Small intestine (tissue), 7 donors: ENCODE measurements at regions not wholly inside any gene's neighbourhood (a gene's known extent, or its start where the extent isn't known, plus 50 kb on each side); places are given as distances from the start of the nearest gene placed in this dataset.

ENCODE experiments used
- DNase-seq, 2 donors: peaks; one replicate each; pipeline versions ENCODE4 v3.0.0 to v3.0.0-alpha.2; 2013
- FAIRE-seq: peaks from 2 replicates; lab custom pipeline; 2012; peaks lifted over from hg19 to GRCh38; lab: Jason Lieb, UNC
- H3K27ac ChIP-seq, 3 donors: one replicate each; pipeline ENCODE4 v1.5.1; 2013; ENCODE audit warnings: low read length in 2 of 3, mild to moderate bottlenecking in 2 of 3, control low read depth in 1 of 3, inconsistent platforms in 1 of 3, low read depth in 1 of 3, moderate library complexity in 1 of 3
- H3K27me3 ChIP-seq, 3 donors: one replicate each; pipeline ENCODE4 v1.6.1; 2013; ENCODE audit warnings: low read length in 3 of 3, inconsistent platforms in 1 of 3; ENCODE audit not compliant: control insufficient read depth in 3 of 3, insufficient read depth in 3 of 3
- H3K36me3 ChIP-seq, 3 donors: one replicate each; pipeline ENCODE4 v1.6.1; 2013; ENCODE audit warnings: low read length in 3 of 3, inconsistent platforms in 1 of 3, low read depth in 1 of 3, mild to moderate bottlenecking in 1 of 3, moderate library complexity in 1 of 3; ENCODE audit not compliant: control insufficient read depth in 3 of 3, insufficient read depth in 2 of 3
- H3K4me1 ChIP-seq, 3 donors: one replicate each; pipeline ENCODE4 v1.6.1; 2013; ENCODE audit warnings: low read length in 2 of 3, inconsistent platforms in 1 of 3, low read depth in 1 of 3, mild to moderate bottlenecking in 1 of 3, moderate library complexity in 1 of 3; ENCODE audit not compliant: control insufficient read depth in 3 of 3, insufficient read depth in 2 of 3
- H3K4me3 ChIP-seq, 3 donors: one replicate each; pipeline ENCODE4 v1.5.1; 2013; ENCODE audit warnings: low read length in 3 of 3, control low read depth in 1 of 3, inconsistent platforms in 1 of 3, low read depth in 1 of 3, mild to moderate bottlenecking in 1 of 3, moderate library complexity in 1 of 3
- H3K9me3 ChIP-seq, 2 donors: one replicate each; pipeline ENCODE4 v1.6.1; 2013; ENCODE audit warnings: low read depth in 1 of 2, low read length in 1 of 2; ENCODE audit not compliant: control insufficient read depth in 2 of 2, insufficient read depth in 1 of 2
- WGBS, 3 donors: extraction: QIAGEN DNeasy Blood & Tissue Kit; methylation state at CpG; one replicate each; pipeline ENCODE4 v1.1.7; 2013; 5-methylcytosine and 5-hydroxymethylcytosine counted together
- donor health status: healthy with polysubstance abuse.
- donor health status: control.
- donor health status: control.
- donor health status: Bipolar disorder and iron deficiency.
- donor health status: healthy.

- Histone ChIP-seq H3K4me1 (peaks cover 0 to 3% (median 0%) of the 10 kb centered on the region in 3 donors), H3K27ac (no peak overlapping the region), H3K27me3 (no peaks in the 10 kb centered on the region), H3K9me3 (peaks cover 0 to 5% of the 10 kb centered on the region in 2 donors), H3K4me3 (no peak overlapping the region), H3K36me3 (no peaks in the 10 kb centered on the region)
- 77 to 91% (median 86%) methylated on average over 2 of the region's 2 CpGs for WGBS, 3 donors
- no peak for DNase-seq
- FAIRE-seq: no peak
These were observed 801.2 kb downstream of the C4orf33 start for GRCh38 chr4:129897111-129897510.

GRCh38 chr4:129899849-129900248, 803.9 kb downstream of the C4orf33 start:
- no peaks in the 10 kb centered on the region for H3K27me3 ChIP-seq
- no peak overlapping the region for H3K4me3 ChIP-seq
- peaks cover 0 to 5% of the 10 kb centered on the region in 2 donors for H3K9me3 ChIP-seq
- no peaks in the 10 kb centered on the region for H3K36me3 ChIP-seq
- DNase-seq (peak; percentile 3 to 24), FAIRE-seq (no peak)
- H3K4me1 ChIP-seq: peaks cover 0 to 3% (median 0%) of the 10 kb centered on the region in 3 donors
- H3K27ac ChIP-seq: no peak overlapping the region
- WGBS, 3 donors: 9 to 38% (median 15%) methylated on average over 3 of the region's 3 CpGs

- FAIRE-seq: no peak
- H3K27ac ChIP-seq: no peak overlapping the region
These were observed 804.5 kb downstream of the C4orf33 start for GRCh38 chr4:129900430-129900953.

DNA sequence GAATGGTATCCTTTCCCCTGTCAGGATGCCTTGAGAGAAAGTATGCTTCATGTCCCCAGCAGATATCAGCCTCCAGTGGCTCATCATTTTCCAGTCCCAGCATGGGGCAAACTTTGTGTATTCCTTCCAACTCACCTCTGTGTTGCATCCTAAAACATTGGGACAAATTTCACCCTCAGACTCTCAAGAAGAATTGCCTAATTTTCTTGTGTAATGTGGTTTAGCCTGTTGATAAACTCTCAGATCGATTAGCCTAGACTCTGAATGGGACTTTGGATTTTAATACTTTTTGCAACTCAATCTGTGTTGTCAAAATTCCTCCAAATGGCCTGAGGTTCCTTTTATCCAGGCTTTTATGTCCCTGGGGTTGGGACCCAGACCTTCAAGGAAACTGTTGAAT, 805.3 kb downstream of the C4orf33 start:
- H3K9me3 ChIP-seq: peaks cover 0 to 5% of the 10 kb centered on the region in 2 donors
- no peak for DNase-seq
- H3K4me3 ChIP-seq: no peak overlapping the region
- H3K36me3 ChIP-seq: no peaks in the 10 kb centered on the region
- no peaks in the 10 kb centered on the region for H3K27me3 ChIP-seq
- FAIRE-seq: no peak
- H3K27ac ChIP-seq: no peak overlapping the region
- 0 to 39% (median 17%) methylated on average over 1 of the region's 1 CpG for WGBS, 3 donors
- peaks cover 0 to 3% (median 0%) of the 10 kb centered on the region in 3 donors for H3K4me1 ChIP-seq

More at GRCh38 chr4:129900430-129900953, 804.5 kb downstream of the C4orf33 start:
- H3K4me1 ChIP-seq: peaks cover 0 to 3% (median 0%) of the 10 kb centered on the region in 3 donors
- 28 to 69% (median 49%) methylated on average over 2 of the region's 2 CpGs for WGBS, 3 donors
- H3K9me3 ChIP-seq: peaks cover 0 to 5% of the 10 kb centered on the region in 2 donors
- H3K4me3 ChIP-seq: no peak overlapping the region
- no peaks in the 10 kb centered on the region for H3K36me3 ChIP-seq
- DNase-seq: peak; percentile 2 to 48
- H3K27me3 ChIP-seq: no peaks in the 10 kb centered on the region

DNA sequence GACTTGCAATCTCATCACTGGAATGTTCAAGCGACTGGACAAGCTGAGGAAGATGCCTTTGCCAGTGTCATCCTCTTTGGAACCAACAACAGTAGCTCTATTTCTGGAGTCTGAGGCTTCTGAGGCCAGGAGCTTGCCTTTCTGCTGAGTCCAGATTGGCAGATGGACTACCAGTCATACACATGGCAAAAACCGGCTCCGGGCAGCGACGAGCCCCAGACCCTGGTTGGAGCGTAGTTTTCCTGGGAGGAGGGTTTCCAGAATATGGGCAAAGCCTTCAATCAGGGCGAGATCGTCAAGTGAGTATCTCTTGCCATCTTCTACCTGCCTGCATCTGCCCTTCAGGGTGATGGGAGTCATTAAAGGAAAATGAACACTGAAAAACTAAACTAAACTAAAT, 807.9 kb downstream of the C4orf33 start:
- 92 to 97% (median 96%) methylated on average over 8 of the region's 8 CpGs for whole genome bisulfite sequencing, 3 donors
- peaks cover 0 to 3% (median 0%) of the 10 kb centered on the region in 3 donors for H3K4me1 ChIP-seq
- no peaks in the 10 kb centered on the region for H3K27me3 ChIP-seq
- no peak for DNase-seq
- H3K4me3 ChIP-seq: no peak overlapping the region
- FAIRE-seq: no peak
- peaks cover 0 to 5% of the 10 kb centered on the region in 2 donors for H3K9me3 ChIP-seq
- no peak overlapping the region for H3K27ac ChIP-seq
- H3K36me3 ChIP-seq: no peaks in the 10 kb centered on the region

- Histone ChIP-seq H3K4me1 (no peaks in the 10 kb centered on the region), H3K4me3 (no peak overlapping the region), H3K27me3 (no peaks in the 10 kb centered on the region), H3K36me3 (no peaks in the 10 kb centered on the region), H3K9me3 (no peaks in the 10 kb centered on the region), H3K27ac (no peak overlapping the region)
- no peak for FAIRE-seq
- no peak for DNase-seq
- whole genome bisulfite sequencing, 3 donors: 43 to 62% (median 50%) methylated on average over 1 of the region's 1 CpG
These were observed 809.3 kb downstream of the C4orf33 start for GRCh38 chr4:129905256-129905655.

DNA sequence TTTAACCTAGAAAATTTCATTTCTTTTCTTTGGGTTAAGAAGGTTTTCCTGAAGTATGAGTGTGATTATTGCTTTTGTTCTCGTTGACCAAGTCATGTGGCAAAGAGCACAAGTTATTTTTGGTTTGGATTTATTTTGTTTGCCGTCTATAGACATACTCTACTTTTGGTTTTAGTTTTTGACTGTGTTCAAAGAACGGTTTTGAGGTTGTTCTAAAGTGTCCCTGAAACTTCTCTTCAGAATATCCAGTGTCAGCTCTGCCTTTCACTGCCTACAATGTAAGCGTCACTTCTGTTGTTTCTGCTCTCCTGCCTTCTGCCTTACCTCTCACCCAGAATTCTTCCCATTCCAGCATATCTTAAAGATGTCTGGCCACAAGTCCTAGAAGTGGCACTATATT, 812.2 kb downstream of the C4orf33 start:
- no peak overlapping the region for H3K27ac ChIP-seq
- no peaks in the 10 kb centered on the region for H3K4me1 ChIP-seq
- no peaks in the 10 kb centered on the region for H3K36me3 ChIP-seq
- FAIRE-seq (no peak), DNase-seq (no peak)
- H3K27me3 ChIP-seq: no peaks in the 10 kb centered on the region
- no peak overlapping the region for H3K4me3 ChIP-seq
- H3K9me3 ChIP-seq: no peaks in the 10 kb centered on the region
- WGBS, 3 donors: 49 to 69% (median 68%) methylated on average over 4 of the region's 4 CpGs

DNA sequence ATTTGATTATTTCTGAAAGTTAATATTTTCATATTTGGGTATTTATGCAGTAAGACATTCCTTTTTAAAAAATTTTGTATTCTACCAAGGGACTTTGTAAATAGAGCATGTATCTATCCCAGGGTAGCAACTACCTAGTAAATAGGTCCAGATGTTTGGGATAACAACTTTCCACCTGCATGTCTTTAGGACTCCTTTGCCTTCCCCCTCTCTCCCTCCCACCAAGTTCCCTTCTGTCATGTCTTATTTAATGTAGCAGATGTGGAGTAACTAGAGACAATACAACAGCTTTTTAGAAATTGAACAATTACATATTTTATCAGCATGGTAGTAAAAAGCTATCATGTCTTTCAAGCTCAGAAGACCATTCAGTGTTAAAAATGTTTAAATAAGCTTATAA, 821.0 kb downstream of the C4orf33 start:
- no peak overlapping the region for H3K27ac ChIP-seq
- FAIRE-seq (no peak), DNase-seq (no peak)
- H3K4me1 ChIP-seq: no peaks in the 10 kb centered on the region
- H3K4me3 ChIP-seq: no peak overlapping the region
- H3K27me3 ChIP-seq: no peaks in the 10 kb centered on the region
- no peaks in the 10 kb centered on the region for H3K36me3 ChIP-seq
- H3K9me3 ChIP-seq: no peaks in the 10 kb centered on the region

DNA sequence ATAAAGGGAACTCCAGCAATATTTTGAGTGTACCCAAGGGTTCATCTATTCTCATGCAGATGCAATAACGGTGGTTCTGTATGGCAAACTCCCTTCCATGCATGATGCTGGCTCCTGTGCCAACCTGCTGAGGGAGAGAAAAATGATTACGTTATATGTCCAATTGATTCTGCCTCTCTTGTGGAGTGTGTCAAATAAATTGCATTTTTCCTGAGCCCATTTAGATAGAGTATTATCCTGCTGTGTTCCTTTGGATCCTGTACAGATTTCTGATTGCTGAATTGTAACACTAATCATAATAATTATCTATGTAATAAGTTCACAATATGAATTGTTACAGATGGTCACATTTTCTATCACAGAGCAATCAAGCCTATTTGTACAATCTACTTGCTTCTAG, 821.7 kb downstream of the C4orf33 start:
- Histone ChIP-seq H3K27me3 (no peaks in the 10 kb centered on the region), H3K4me1 (no peaks in the 10 kb centered on the region), H3K9me3 (no peaks in the 10 kb centered on the region), H3K27ac (no peak overlapping the region), H3K4me3 (no peak overlapping the region), H3K36me3 (no peaks in the 10 kb centered on the region)
- WGBS, 3 donors: 74 to 80% (median 74%) methylated on average over 2 of the region's 2 CpGs
- no peak for DNase-seq
- FAIRE-seq: no peak
